SK-N-MC (cell line): ENCODE measurements at regions not wholly inside any gene's neighbourhood (a gene's known extent, or its start where the extent isn't known, plus 50 kb on each side); places are given as distances from the start of the nearest gene placed in this dataset.
"Not testable (repeated sequence)": the region's sequence is repeated elsewhere in the genome, so short reads cannot be mapped to it uniquely, and the experiment has no call there.

Experiments
- DNase-seq: peaks from one replicate; pipeline ENCODE4 v3.0.0-alpha.2; 2011; ENCODE audit warnings: low read depth, low spot score
- H3K27ac ChIP-seq: fragments of 200-600 bp; sonication (generic); 2 replicates; pipeline ENCODE4 v1.5.1; 2016; ENCODE audit warnings: mixed run types
- H3K36me3 ChIP-seq: fragments of 200-600 bp; sonication (generic); 2 replicates; pipeline ENCODE4 v1.6.1; 2017; ENCODE audit warnings: antibody characterized with exemption, low read length, mixed read lengths; ENCODE audit not compliant: insufficient read depth
- H3K4me3 ChIP-seq: fragments of 200-600 bp; sonication (generic); 2 replicates; pipeline ENCODE4 v1.5.1; 2016
- H3K9ac ChIP-seq: fragments of 200-600 bp; sonication (generic); 2 replicates; pipeline ENCODE4 v1.8.0; 2017; ENCODE audit warnings: mixed run types, mixed read lengths; ENCODE audit not compliant: insufficient read length
- H3K9me3 ChIP-seq: fragments of 200-600 bp; sonication (generic); 2 replicates; pipeline ENCODE4 v1.6.1; 2017; ENCODE audit warnings: low read depth, mild to moderate bottlenecking, antibody characterized with exemption, low read length, moderate library complexity, mixed read lengths
- EZH2 ChIP-seq: fragments of 200-600 bp; sonication (generic); IDR thresholded peaks from one replicate; pipeline ENCODE4 v1.6.1; 2017; ENCODE audit warnings: antibody characterized with exemption
- FOXP2 ChIP-seq: optimal IDR thresholded peaks from 2 replicates; pipeline ENCODE3; 2011; ENCODE audit warnings: mild to moderate bottlenecking, moderate library complexity; ENCODE audit not compliant: insufficient read depth; ENCODE audit errors: extremely low read length, control extremely low read depth
- POLR2AphosphoS5 ChIP-seq: IDR thresholded peaks from 2 replicates; pipeline ENCODE4 v1.6.1; 2012; ENCODE audit warnings: mild to moderate bottlenecking, low read depth, low read length, borderline replicate concordance

GRCh38 chr10:35819736-35820135 is 177.6 kb upstream of the FZD8 start:
- no peaks in the 10 kb centered on the region for H3K36me3 ChIP-seq
- H3K27ac ChIP-seq: no peak overlapping the region
- no peaks in the 10 kb centered on the region for H3K9me3 ChIP-seq
- DNase-seq: no peak
- no peak for TF ChIP-seq EZH2
- TF ChIP-seq POLR2AphosphoS5: no peak
- TF ChIP-seq FOXP2: no peak
- no peak overlapping the region for H3K4me3 ChIP-seq
- no peak overlapping the region for H3K9ac ChIP-seq

DNA sequence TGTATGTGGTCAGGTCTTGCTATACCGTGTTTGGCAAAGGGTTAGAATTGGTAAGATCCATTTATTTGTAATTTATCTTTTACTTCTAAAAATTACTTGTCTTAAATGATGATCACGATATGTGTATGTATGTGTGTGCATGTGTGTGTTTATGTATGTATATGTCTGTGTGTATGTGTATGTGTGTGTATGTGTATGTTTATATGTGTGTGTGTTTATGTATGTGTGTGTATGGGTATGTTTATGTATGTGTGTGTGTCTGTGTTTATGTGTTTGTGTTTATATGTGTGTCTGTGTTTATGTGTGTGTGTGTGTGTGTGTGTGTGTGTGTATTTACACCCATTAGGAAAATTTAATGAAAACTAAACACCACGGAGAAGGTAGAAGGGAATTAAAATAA is 176.9 kb upstream of the FZD8 start:
- no peaks in the 10 kb centered on the region for H3K9me3 ChIP-seq
- no peak for DNase-seq
- no peak overlapping the region for H3K9ac ChIP-seq
- no peaks in the 10 kb centered on the region for H3K36me3 ChIP-seq
- no peak for TF ChIP-seq EZH2
- TF ChIP-seq POLR2AphosphoS5: no peak
- TF ChIP-seq FOXP2: no peak
- H3K27ac ChIP-seq: no peak overlapping the region
- no peak overlapping the region for H3K4me3 ChIP-seq

GRCh38 chr10:35817109-35817508 is 175.0 kb upstream of the FZD8 start:
- H3K27ac ChIP-seq, H3K9me3 ChIP-seq, DNase-seq, H3K9ac ChIP-seq, H3K4me3 ChIP-seq, H3K36me3 ChIP-seq: not testable (repeated sequence)

DNA sequence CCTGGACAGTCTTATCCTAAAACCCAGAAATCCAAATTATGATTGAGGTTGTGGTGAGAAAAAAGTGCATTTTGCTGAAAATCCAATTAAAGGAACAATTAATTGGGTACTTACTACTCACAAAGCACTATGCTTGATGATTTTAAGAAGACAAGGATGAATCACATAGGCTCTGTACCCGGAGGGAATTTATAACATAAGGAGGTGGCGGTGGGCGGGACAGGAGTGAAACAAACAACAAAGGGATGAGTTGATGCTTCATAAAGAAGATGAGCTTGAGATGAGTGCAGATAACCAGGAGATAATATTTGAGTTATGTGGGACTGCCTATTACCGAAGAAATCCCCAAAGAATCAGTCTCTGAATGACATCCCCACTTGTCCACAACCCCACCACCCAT is 171.1 kb upstream of the FZD8 start:
- H3K36me3 ChIP-seq: no peaks in the 10 kb centered on the region
- H3K9ac ChIP-seq: no peak overlapping the region
- no peak for DNase-seq
- TF ChIP-seq EZH2 (no peak), FOXP2 (no peak), POLR2AphosphoS5 (no peak)
- no peaks in the 10 kb centered on the region for H3K9me3 ChIP-seq
- H3K4me3 ChIP-seq: no peak overlapping the region
- no peak overlapping the region for H3K27ac ChIP-seq

DNA sequence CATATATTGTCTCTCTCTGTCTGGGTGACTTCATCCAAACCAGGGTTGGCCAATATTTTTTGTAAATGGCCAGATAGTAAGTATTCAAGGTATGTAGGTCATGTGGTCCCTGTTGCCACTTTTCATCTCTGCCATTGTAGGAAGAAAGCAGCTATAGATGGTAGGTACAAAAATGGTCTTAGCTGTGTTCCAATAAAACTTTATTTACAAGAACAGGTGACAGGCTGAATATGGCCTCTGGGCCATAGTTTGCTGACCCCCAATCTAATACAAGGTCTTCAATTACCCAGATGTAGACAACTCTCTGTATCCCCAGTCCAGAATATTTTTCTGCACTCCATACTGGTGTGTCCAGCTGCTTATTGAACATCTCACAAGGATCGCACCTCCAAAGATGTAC is 166.2 kb upstream of the FZD8 start:
- Histone ChIP-seq H3K36me3 (no peaks in the 10 kb centered on the region), H3K4me3 (no peak overlapping the region), H3K9ac (no peak overlapping the region), H3K27ac (no peak overlapping the region), H3K9me3 (no peaks in the 10 kb centered on the region)
- no peak for DNase-seq
- TF ChIP-seq EZH2: no peak

DNA sequence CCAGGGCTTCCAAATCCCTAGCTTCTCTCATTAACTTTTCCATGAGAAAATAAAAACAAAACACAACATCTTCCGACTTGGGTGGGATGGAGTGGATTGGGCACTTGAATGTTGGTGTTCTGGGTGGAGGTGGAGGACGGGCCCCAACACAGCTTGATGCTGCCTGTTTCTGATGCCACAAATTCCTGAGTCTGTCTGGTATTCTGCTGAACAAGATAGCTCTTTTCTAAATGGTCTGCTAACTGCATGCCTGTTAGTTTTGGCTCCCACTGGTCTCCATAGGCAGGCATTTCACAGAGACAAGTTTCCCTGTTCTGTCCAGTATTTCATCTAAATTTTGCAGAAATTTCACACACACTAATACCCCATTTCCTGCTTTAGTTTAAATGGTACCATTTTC is 160.9 kb upstream of the FZD8 start:
- TF ChIP-seq EZH2 (no peak), FOXP2 (no peak), POLR2AphosphoS5 (no peak)
- Histone ChIP-seq H3K9me3 (no peaks in the 10 kb centered on the region), H3K36me3 (no peaks in the 10 kb centered on the region), H3K4me3 (no peak overlapping the region), H3K27ac (no peak overlapping the region), H3K9ac (no peak overlapping the region)
- DNase-seq: no peak

GRCh38 chr10:35797187-35797586 is 155.1 kb upstream of the FZD8 start:
- DNase-seq: no peak
- H3K9ac ChIP-seq: no peak overlapping the region
- TF ChIP-seq POLR2AphosphoS5: no peak
- TF ChIP-seq FOXP2: no peak
- TF ChIP-seq EZH2: no peak
- no peak overlapping the region for H3K4me3 ChIP-seq
- H3K36me3 ChIP-seq: no peaks in the 10 kb centered on the region
- H3K27ac ChIP-seq: no peak overlapping the region
- H3K9me3 ChIP-seq: no peaks in the 10 kb centered on the region

GRCh38 chr10:35795131-35795824 is 153.2 kb upstream of the FZD8 start:
- TF ChIP-seq POLR2AphosphoS5: no peak
- no peak for TF ChIP-seq EZH2
- no peak for TF ChIP-seq FOXP2
- DNase-seq: no peak
- Histone ChIP-seq H3K27ac (no peak overlapping the region), H3K36me3 (no peaks in the 10 kb centered on the region), H3K4me3 (no peak overlapping the region), H3K9me3 (no peaks in the 10 kb centered on the region), H3K9ac (no peak overlapping the region)

DNA sequence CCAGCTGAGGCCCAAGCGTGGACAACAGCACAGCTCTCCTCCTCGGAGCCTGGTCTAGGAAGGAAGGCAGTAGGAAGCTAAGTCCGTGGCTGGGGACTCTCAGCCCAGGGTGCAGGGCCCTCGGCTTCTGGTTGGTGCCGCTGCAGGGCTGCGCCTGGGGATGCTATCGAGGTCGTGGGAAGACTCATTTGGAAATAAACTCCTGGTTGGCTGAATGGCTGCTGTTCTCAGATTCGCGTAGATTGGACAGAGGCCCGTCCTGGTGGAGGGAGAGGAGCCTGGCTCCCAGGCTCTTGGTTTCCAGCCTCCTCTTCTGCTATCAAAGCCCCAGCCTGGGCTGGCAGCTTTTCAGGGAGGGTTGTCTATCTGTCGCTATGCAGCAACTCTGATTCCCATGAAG is 152.6 kb upstream of the FZD8 start:
- Histone ChIP-seq H3K9me3 (no peaks in the 10 kb centered on the region), H3K9ac (no peak overlapping the region), H3K4me3 (no peak overlapping the region), H3K27ac (no peak overlapping the region), H3K36me3 (no peaks in the 10 kb centered on the region)
- no peak for DNase-seq
- TF ChIP-seq POLR2AphosphoS5 (no peak), FOXP2 (no peak), EZH2 (no peak)

- no peaks in the 10 kb centered on the region for H3K9me3 ChIP-seq
- no peak for TF ChIP-seq POLR2AphosphoS5
- TF ChIP-seq EZH2: no peak
- TF ChIP-seq FOXP2: no peak
- no peak for DNase-seq
- H3K36me3 ChIP-seq: no peaks in the 10 kb centered on the region
- H3K4me3 ChIP-seq: no peak overlapping the region
- no peak overlapping the region for H3K27ac ChIP-seq
- H3K9ac ChIP-seq: no peak overlapping the region
Measured at GRCh38 chr10:35792291-35792690, 150.2 kb upstream of the FZD8 start.
